PC-9 (cell line): ENCODE measurements at regions not wholly inside any gene's neighbourhood (a gene's known extent, or its start where the extent isn't known, plus 50 kb on each side); places are given as distances from the start of the nearest gene placed in this dataset.

Source experiments
- BruUV-seq: library from RNA; stranded (reverse); fragments of 400-500 nt; replicated peaks from 2 replicates; lab custom pipeline; 2021; lab: Mats Ljungman, UMichigan
- CTCF ChIA-PET: fragments of 300-600 bp; sonication (Branson Sonifier 250); formaldehyde crosslinking; loops from one replicate; lab custom pipeline; 2022; ENCODE audit warnings: antibody characterized with exemption; lab: Charles Lee
- POLR2A ChIA-PET: fragments of 300-600 bp; sonication (Branson Sonifier 250); formaldehyde crosslinking; loops from one replicate; lab custom pipeline; 2022; ENCODE audit warnings: antibody characterized with exemption; ENCODE audit not compliant: unreplicated experiment; lab: Charles Lee
- DNase-seq, 2 experiments: peaks; one replicate each; pipeline versions ENCODE4 v3.0.0 to v3.0.0-alpha.2; 2015 to 2022; ENCODE audit warnings: mixed read lengths in 1 of 2
- H2AFZ ChIP-seq: fragments of 200-600 bp; sonication (generic); 2 replicates; pipeline ENCODE4 v1.8.1; 2017; ENCODE audit warnings: antibody characterized with exemption
- H3F3A ChIP-seq: fragments of 200-600 bp; sonication (generic); 2 replicates; pipeline ENCODE4 v1.8.1; 2017; ENCODE audit warnings: antibody characterized with exemption, mild to moderate bottlenecking, low read depth; ENCODE audit not compliant: insufficient read depth
- H3K27ac ChIP-seq: fragments of 200-600 bp; sonication (generic); 2 replicates; pipeline ENCODE4 v1.6.1; 2016; ENCODE audit warnings: mixed run types
- H3K27me3 ChIP-seq: fragments of 200-600 bp; sonication (generic); 2 replicates; pipeline ENCODE4 v1.6.1; 2016; ENCODE audit warnings: low read depth, mixed run types; ENCODE audit not compliant: insufficient read depth
- H3K36me3 ChIP-seq: fragments of 200-600 bp; sonication (generic); 2 replicates; pipeline ENCODE4 v1.6.1; 2016; ENCODE audit warnings: low read depth, mixed run types
- H3K4me1 ChIP-seq: fragments of 200-600 bp; sonication (generic); replicated peaks from 2 replicates; pipeline ENCODE4 v1.6.1; 2016; ENCODE audit warnings: mixed run types; ENCODE audit not compliant: insufficient read depth
- H3K4me2 ChIP-seq: fragments of 200-600 bp; sonication (generic); 2 replicates; pipeline ENCODE4 v1.6.1; 2017; ENCODE audit warnings: mixed run types
- H3K4me3 ChIP-seq: fragments of 200-600 bp; sonication (generic); 2 replicates; pipeline ENCODE4 v1.6.1; 2016; ENCODE audit warnings: mixed run types
- H3K79me2 ChIP-seq: fragments of 200-600 bp; sonication (generic); 2 replicates; pipeline ENCODE4 v1.6.1; 2017; ENCODE audit warnings: low read depth, mixed run types
- H3K9me2 ChIP-seq: fragments of 200-600 bp; sonication (generic); 2 replicates; pipeline ENCODE4 v1.8.1; 2017; ENCODE audit warnings: mild to moderate bottlenecking; ENCODE audit not compliant: insufficient read depth
- H3K9me3 ChIP-seq: fragments of 200-600 bp; sonication (generic); 2 replicates; pipeline ENCODE4 v1.8.1; 2016; ENCODE audit warnings: low read depth; ENCODE audit not compliant: insufficient read depth
- H4K20me1 ChIP-seq: fragments of 200-600 bp; sonication (generic); 2 replicates; pipeline ENCODE4 v1.8.1; 2017; ENCODE audit not compliant: insufficient read depth
- CTCF ChIP-seq: fragments of 200-600 bp; sonication (generic); conservative IDR thresholded peaks from 2 replicates; pipeline ENCODE4 v1.6.1; 2017; ENCODE audit warnings: mixed run types, antibody characterized with exemption, mild to moderate bottlenecking, moderate library complexity
- EZH2 ChIP-seq: fragments of 200-600 bp; sonication (generic); IDR thresholded peaks from 2 replicates; pipeline ENCODE4 v1.8.0; 2017; ENCODE audit warnings: antibody characterized with exemption, low read depth
- intact Hi-C: fragments of 100-400 bp; cut with micrococcal nuclease; formaldehyde crosslinking; loops from one replicate; pipeline ENCODE4 v1.10.0; 2022; ENCODE audit not compliant: unreplicated experiment

- Histone ChIP-seq H3K36me3 (no peaks in the 10 kb centered on the region), H3K4me1 (no peaks in the 10 kb centered on the region), H3F3A (no peaks in the 10 kb centered on the region), H3K27me3 (peaks cover 21% of the 10 kb centered on the region), H3K79me2 (no peaks in the 10 kb centered on the region), H3K9me3 (no peaks in the 10 kb centered on the region), H3K9me2 (no peaks in the 10 kb centered on the region), H3K4me3 (no peak overlapping the region), H2AFZ (no peak overlapping the region), H4K20me1 (no peaks in the 10 kb centered on the region), H3K4me2 (no peak overlapping the region), H3K27ac (no peak overlapping the region)
- no peak for TF ChIP-seq CTCF
- TF ChIP-seq EZH2, result no peak
- ChIA-PET POLR2A (no interaction called here), CTCF (no interaction called here)
- no TSS peak for BruUV-seq
- DNase-seq, result no peak
- intact Hi-C loops, result no loop called here
These were observed 316.4 kb downstream of the MYCN start for GRCh38 chr2:16256601-16257321.

- no peak overlapping the region for H3K4me2 ChIP-seq
- H3K9me3 ChIP-seq, result no peaks in the 10 kb centered on the region
- TF ChIP-seq CTCF, result no peak
- no peak for TF ChIP-seq EZH2
- H3K79me2 ChIP-seq, result no peaks in the 10 kb centered on the region
- no peak overlapping the region for H3K27ac ChIP-seq
- no peaks in the 10 kb centered on the region for H3K36me3 ChIP-seq
- ChIA-PET POLR2A (no interaction called here), CTCF (no interaction called here)
- H3F3A ChIP-seq, result no peaks in the 10 kb centered on the region
- H4K20me1 ChIP-seq, result no peaks in the 10 kb centered on the region
- no peaks in the 10 kb centered on the region for H3K4me1 ChIP-seq
- H3K4me3 ChIP-seq, result no peak overlapping the region
- H2AFZ ChIP-seq, result no peak overlapping the region
- H3K27me3 ChIP-seq, result peaks cover 24% of the 10 kb centered on the region
- BruUV-seq, result no TSS peak
- H3K9me2 ChIP-seq, result no peaks in the 10 kb centered on the region
- DNase-seq, result no peak
- intact Hi-C loops, result no loop called here
These were observed 314.8 kb downstream of the MYCN start for GRCh38 chr2:16255120-16255519.

GRCh38 chr2:16254356-16254965, 314.1 kb downstream of the MYCN start:
- peaks cover 27% of the 10 kb centered on the region for H3K27me3 ChIP-seq
- no peaks in the 10 kb centered on the region for H3F3A ChIP-seq
- H2AFZ ChIP-seq, result no peak overlapping the region
- H3K9me3 ChIP-seq, result no peaks in the 10 kb centered on the region
- H3K9me2 ChIP-seq, result no peaks in the 10 kb centered on the region
- H4K20me1 ChIP-seq, result no peaks in the 10 kb centered on the region
- H3K27ac ChIP-seq, result no peak overlapping the region
- ChIA-PET POLR2A (no interaction called here), CTCF (no interaction called here)
- TF ChIP-seq CTCF (no peak), EZH2 (no peak)
- no peak overlapping the region for H3K4me2 ChIP-seq
- H3K4me1 ChIP-seq, result no peaks in the 10 kb centered on the region
- no peak overlapping the region for H3K4me3 ChIP-seq
- DNase-seq, result no peak
- H3K79me2 ChIP-seq, result no peaks in the 10 kb centered on the region
- H3K36me3 ChIP-seq, result no peaks in the 10 kb centered on the region
- no TSS peak for BruUV-seq
- intact Hi-C loops, result no loop called here
